Neural cell (in vitro differentiated cells): ENCODE measurements at regions not wholly inside any gene's neighbourhood (a gene's known extent, or its start where the extent isn't known, plus 50 kb on each side); places are given as distances from the start of the nearest gene placed in this dataset.

Source experiments
- H2AFZ ChIP-seq: fragments of 200-600, 300-800 bp; sonication (generic), shearing (Covaris generic); 2 replicates; pipeline ENCODE4 v1.6.0; 2014; ENCODE audit warnings: low read depth, mild to moderate bottlenecking, antibody characterized with exemption, low read length, moderate library complexity
- H3F3A ChIP-seq: fragments of 200-600 bp; shearing (Covaris generic); 2 replicates; pipeline ENCODE4 v1.6.1; 2016; ENCODE audit warnings: mild to moderate bottlenecking, moderate library complexity, mixed read lengths, antibody characterized with exemption, low read length; ENCODE audit not compliant: insufficient read depth, poor library complexity, severe bottlenecking
- H3K27ac ChIP-seq: fragments of 200-600, 300-800 bp; sonication (generic), shearing (Covaris generic); 2 replicates; pipeline ENCODE4 v1.5.1; 2014; ENCODE audit warnings: mild to moderate bottlenecking, low read length, moderate library complexity
- H3K27me3 ChIP-seq: fragments of 300-800, 200-600 bp; sonication (generic), shearing (Covaris generic); 2 replicates; pipeline ENCODE4 v1.6.0; 2014; ENCODE audit warnings: mild to moderate bottlenecking, low read depth, low read length, moderate library complexity; ENCODE audit not compliant: insufficient read depth
- H3K36me3 ChIP-seq: fragments of 300-800, 200-600 bp; sonication (generic), shearing (Covaris generic); 2 replicates; pipeline ENCODE4 v1.5.1; 2014; ENCODE audit warnings: mild to moderate bottlenecking, antibody characterized with exemption, low read length, moderate library complexity; ENCODE audit not compliant: insufficient read depth
- H3K4me2 ChIP-seq: fragments of 300-800, 200-600 bp; sonication (generic), shearing (Covaris generic); 2 replicates; pipeline ENCODE4 v1.6.0; 2014; ENCODE audit warnings: mild to moderate bottlenecking, low read length
- H3K4me3 ChIP-seq: fragments of 300-800, 200-600 bp; sonication (generic), shearing (Covaris generic); 2 replicates; pipeline ENCODE4 v1.5.1; 2014; ENCODE audit warnings: mild to moderate bottlenecking, low read length, moderate library complexity
- H3K79me2 ChIP-seq: fragments of 200-600 bp; shearing (Covaris generic); replicated peaks from 2 replicates; pipeline ENCODE4 v1.6.0; 2014; ENCODE audit warnings: mild to moderate bottlenecking, low read length, moderate library complexity; ENCODE audit not compliant: insufficient read depth
- H3K9ac ChIP-seq: fragments of 300-800, 200-600 bp; sonication (generic), shearing (Covaris generic); 2 replicates; pipeline ENCODE4 v1.6.1; 2016; ENCODE audit warnings: mild to moderate bottlenecking, low read length, mixed read lengths
- H3K9me2 ChIP-seq: fragments of 200-600 bp; shearing (Covaris generic); 2 replicates; pipeline ENCODE4 v1.6.1; 2016; ENCODE audit warnings: mild to moderate bottlenecking, low read length, mixed read lengths; ENCODE audit not compliant: insufficient read depth
- H3K9me3 ChIP-seq: fragments of 200-600, 300-800 bp; sonication (generic), shearing (Covaris generic); 2 replicates; pipeline ENCODE4 v1.6.1; 2016; ENCODE audit warnings: mild to moderate bottlenecking, mixed run types, low read length, moderate library complexity, mixed read lengths
- H4K20me1 ChIP-seq: fragments of 200-600 bp; shearing (Covaris generic); 2 replicates; pipeline ENCODE4 v1.6.1; 2016; ENCODE audit warnings: mild to moderate bottlenecking, mixed run types; ENCODE audit not compliant: insufficient read depth
- CTCF ChIP-seq: fragments of 450-650 bp; IDR thresholded peaks from 2 replicates; pipeline ENCODE4 v1.5.1; 2014; ENCODE audit warnings: antibody characterized with exemption, mild to moderate bottlenecking, moderate library complexity; ENCODE audit not compliant: poor library complexity, severe bottlenecking
- EP300 ChIP-seq: fragments of 450-650 bp; conservative IDR thresholded peaks from 2 replicates; pipeline ENCODE4 v1.6.1; 2014; ENCODE audit warnings: antibody characterized with exemption, mild to moderate bottlenecking, moderate library complexity; ENCODE audit not compliant: poor library complexity, severe bottlenecking
- EZH2 ChIP-seq: fragments of 200-600, 300-800 bp; shearing (Covaris generic), sonication (generic); IDR thresholded peaks from 2 replicates; pipeline ENCODE4 v1.6.1; 2014; ENCODE audit warnings: antibody characterized with exemption, low read length, borderline replicate concordance, mild to moderate bottlenecking; ENCODE audit not compliant: insufficient read depth, poor library complexity, severe bottlenecking
- MXI1 ChIP-seq: fragments of 450-650 bp; conservative IDR thresholded peaks from 2 replicates; pipeline ENCODE4 v1.6.1; 2014; ENCODE audit warnings: antibody characterized with exemption, mild to moderate bottlenecking; ENCODE audit not compliant: poor library complexity, severe bottlenecking
- POLR2AphosphoS5 ChIP-seq: IDR thresholded peaks from 2 replicates; pipeline ENCODE4 v1.6.1; 2012
- RAD21 ChIP-seq: fragments of 450-650 bp; conservative IDR thresholded peaks from 2 replicates; pipeline ENCODE4 v1.6.1; 2014; ENCODE audit warnings: antibody characterized with exemption, mild to moderate bottlenecking, moderate library complexity
- REST ChIP-seq: IDR thresholded peaks from 2 replicates; pipeline ENCODE4 v1.6.1; 2012; ENCODE audit warnings: borderline replicate concordance
- SMC3 ChIP-seq: fragments of 450-650 bp; conservative IDR thresholded peaks from 2 replicates; pipeline ENCODE4 v1.6.1; 2014; ENCODE audit warnings: antibody characterized with exemption, mild to moderate bottlenecking, moderate library complexity; ENCODE audit not compliant: poor library complexity
- TAF1 ChIP-seq: IDR thresholded peaks from 2 replicates; pipeline ENCODE4 v1.6.1; 2012; ENCODE audit warnings: low read depth

GRCh38 chr16:17023606-17024005 is 447.2 kb downstream of the XYLT1 start:
- Histone ChIP-seq H3K36me3 (no peaks in the 10 kb centered on the region), H3K9ac (no peak overlapping the region), H3K27me3 (no peaks in the 10 kb centered on the region), H4K20me1 (no peaks in the 10 kb centered on the region), H3K79me2 (no peaks in the 10 kb centered on the region), H3K4me3 (no peak overlapping the region), H3K9me3 (no peaks in the 10 kb centered on the region), H3K27ac (no peak overlapping the region), H3K4me2 (no peak overlapping the region), H3F3A (no peaks in the 10 kb centered on the region), H3K9me2 (no peaks in the 10 kb centered on the region), H2AFZ (no peak overlapping the region)
- no peak for TF ChIP-seq REST
- TF ChIP-seq RAD21: no peak
- TF ChIP-seq EP300: no peak
- no peak for TF ChIP-seq MXI1
- TF ChIP-seq TAF1: no peak

GRCh38 chr16:17024514-17024913 is 446.2 kb downstream of the XYLT1 start:
- H3K9me2 ChIP-seq: no peaks in the 10 kb centered on the region
- no peak overlapping the region for H3K9ac ChIP-seq
- H3K4me2 ChIP-seq: no peak overlapping the region
- no peaks in the 10 kb centered on the region for H3K79me2 ChIP-seq
- H2AFZ ChIP-seq: no peak overlapping the region
- TF ChIP-seq EZH2: no peak
- TF ChIP-seq RAD21: no peak
- TF ChIP-seq CTCF: no peak
- TF ChIP-seq SMC3: no peak
- TF ChIP-seq TAF1: no peak
- no peak for TF ChIP-seq REST
- no peak for TF ChIP-seq MXI1
- TF ChIP-seq POLR2AphosphoS5: no peak
- no peak for TF ChIP-seq EP300
- H3F3A ChIP-seq: no peaks in the 10 kb centered on the region
- no peak overlapping the region for H3K27ac ChIP-seq
- no peak overlapping the region for H3K4me3 ChIP-seq
- H3K9me3 ChIP-seq: no peaks in the 10 kb centered on the region
- no peaks in the 10 kb centered on the region for H4K20me1 ChIP-seq
- H3K27me3 ChIP-seq: no peaks in the 10 kb centered on the region
- no peaks in the 10 kb centered on the region for H3K36me3 ChIP-seq
